ENCODE measurements at regions not wholly inside any gene's neighbourhood (a gene's known extent, or its start where the extent isn't known, plus 50 kb on each side); places are given as distances from the start of the nearest gene placed in this dataset.

DNA sequence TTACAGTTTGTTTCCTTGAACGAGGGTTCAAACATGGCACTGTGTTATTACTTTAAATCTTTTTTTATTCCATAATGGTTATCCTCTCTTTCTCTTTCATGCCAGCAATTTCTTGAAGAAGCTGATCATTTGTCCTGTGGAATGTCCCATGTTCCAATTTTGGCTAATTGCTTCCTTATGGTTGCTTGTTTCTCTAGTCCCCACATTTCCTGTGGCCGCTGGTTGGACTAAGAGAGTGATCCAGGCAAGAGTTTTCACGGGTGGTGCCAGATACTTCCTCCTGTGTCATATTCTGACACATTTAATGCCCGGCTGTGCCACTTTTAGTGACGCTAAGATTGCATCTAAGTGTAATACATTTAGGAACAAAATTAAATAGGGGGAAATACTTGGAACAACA lies 83.8 kb upstream of the FAM169A start:
- TF ChIP-seq, protein P1, sequence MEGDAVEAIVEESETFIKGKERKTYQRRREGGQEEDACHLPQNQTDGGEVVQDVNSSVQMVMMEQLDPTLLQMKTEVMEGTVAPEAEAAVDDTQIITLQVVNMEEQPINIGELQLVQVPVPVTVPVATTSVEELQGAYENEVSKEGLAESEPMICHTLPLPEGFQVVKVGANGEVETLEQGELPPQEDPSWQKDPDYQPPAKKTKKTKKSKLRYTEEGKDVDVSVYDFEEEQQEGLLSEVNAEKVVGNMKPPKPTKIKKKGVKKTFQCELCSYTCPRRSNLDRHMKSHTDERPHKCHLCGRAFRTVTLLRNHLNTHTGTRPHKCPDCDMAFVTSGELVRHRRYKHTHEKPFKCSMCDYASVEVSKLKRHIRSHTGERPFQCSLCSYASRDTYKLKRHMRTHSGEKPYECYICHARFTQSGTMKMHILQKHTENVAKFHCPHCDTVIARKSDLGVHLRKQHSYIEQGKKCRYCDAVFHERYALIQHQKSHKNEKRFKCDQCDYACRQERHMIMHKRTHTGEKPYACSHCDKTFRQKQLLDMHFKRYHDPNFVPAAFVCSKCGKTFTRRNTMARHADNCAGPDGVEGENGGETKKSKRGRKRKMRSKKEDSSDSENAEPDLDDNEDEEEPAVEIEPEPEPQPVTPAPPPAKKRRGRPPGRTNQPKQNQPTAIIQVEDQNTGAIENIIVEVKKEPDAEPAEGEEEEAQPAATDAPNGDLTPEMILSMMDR (conservative IDR thresholded peaks at IDR 0.05), result no peak
- H3K27ac ChIP-seq, result no peak overlapping the region

DNA sequence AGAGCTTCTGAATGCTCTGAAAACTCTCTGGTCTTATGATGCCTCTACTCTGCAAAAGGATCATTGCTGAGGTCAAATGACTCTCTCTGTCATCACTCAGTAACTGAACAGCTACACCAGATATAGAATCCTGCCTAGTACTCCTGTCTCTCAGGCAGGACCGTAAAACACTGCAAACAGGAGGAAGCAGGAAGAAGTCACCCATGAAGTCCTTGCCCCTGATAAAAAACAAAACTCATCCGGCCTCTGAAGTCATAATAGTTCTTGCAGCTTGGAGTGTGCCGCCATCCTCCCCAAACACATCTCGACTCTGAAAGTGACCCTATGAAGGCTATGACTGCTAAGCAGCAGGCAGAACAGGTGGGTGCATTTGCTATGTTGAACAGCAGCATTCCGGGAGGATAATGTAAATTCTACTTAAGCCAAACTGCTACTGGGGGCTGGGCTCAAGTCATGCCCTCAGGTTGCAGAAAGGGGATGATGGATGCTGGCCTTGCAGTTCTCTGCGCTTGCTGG lies 81.9 kb upstream of the FAM169A start:
- TF ChIP-seq, protein P1 (conservative IDR thresholded peaks at IDR 0.05), result no peak
- H3K27ac ChIP-seq, result no peak overlapping the region

DNA sequence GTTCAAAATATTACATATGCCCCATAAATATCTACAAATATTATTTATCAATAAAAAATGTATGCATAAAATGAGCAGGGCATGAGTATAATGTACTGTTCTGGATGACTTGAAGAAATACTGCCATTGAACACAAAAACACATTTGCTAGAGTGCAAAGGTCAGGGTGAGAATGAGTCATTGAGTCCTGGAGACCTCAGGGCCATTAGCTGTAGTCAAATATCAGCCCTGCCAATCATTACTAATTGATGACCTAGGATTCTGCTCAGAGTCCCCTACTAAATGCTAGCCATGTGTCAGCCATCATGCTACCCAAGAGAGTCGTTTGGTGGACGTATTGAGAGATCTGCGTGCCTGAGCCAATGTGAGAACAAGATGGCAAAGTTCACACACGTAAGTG lies 80.3 kb upstream of the FAM169A start:
- TF ChIP-seq, protein P1 (conservative IDR thresholded peaks at IDR 0.05), result no peak
- no peak overlapping the region for H3K27ac ChIP-seq

DNA sequence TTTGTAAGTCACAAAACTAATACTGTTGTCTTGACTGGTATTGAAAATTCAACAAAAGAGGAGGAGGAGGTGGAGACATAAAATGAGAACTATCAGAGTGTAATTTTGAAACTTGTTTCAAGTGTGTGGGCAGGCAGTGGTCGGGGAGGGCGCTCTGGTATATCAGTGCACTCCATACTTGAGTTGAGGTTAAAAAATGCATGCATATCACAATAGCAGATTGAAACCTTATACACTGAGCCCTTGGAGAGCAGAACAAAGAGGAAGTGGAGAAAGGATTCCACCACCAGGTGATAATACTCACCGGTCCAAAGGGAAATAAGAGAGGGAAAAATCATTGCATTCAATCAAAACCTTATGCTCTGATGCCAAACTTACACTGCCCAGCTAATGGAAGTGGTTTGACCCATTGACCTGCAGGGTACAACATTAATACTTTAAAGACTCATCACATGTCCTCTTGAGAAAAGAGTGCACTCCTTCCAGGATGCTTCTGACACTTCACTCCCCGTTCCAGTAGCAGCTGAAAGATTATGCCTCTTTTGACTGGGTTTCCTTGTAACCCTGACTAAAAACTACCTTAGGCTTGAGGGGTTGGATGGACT lies 79.5 kb upstream of the FAM169A start:
- TF ChIP-seq, protein P1 (conservative IDR thresholded peaks at IDR 0.05), result no peak
- no peak overlapping the region for H3K27ac ChIP-seq

DNA sequence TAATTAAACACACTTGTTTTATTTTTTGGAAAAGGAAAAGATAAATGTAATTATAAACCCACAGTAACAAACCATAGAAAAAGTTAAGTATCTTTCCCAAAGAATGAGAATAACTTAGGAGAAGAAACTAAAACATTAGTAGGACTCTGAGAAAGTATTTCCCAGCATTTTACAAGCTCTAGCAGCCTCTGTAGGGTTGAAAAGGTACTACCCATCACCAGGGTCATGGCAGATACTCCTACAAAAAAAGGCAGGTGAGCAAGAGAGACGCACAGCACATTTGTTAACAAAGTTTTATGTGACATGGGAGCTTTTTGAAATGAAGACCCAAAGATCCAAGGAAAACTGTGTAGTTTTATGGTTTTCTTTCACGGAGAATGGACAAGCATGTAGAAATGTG lies 77.7 kb upstream of the FAM169A start:
- TF ChIP-seq, protein P1 (conservative IDR thresholded peaks at IDR 0.05), result no peak; the same call in 1 of the 2 replicates
- no peak overlapping the region for H3K27ac ChIP-seq

DNA sequence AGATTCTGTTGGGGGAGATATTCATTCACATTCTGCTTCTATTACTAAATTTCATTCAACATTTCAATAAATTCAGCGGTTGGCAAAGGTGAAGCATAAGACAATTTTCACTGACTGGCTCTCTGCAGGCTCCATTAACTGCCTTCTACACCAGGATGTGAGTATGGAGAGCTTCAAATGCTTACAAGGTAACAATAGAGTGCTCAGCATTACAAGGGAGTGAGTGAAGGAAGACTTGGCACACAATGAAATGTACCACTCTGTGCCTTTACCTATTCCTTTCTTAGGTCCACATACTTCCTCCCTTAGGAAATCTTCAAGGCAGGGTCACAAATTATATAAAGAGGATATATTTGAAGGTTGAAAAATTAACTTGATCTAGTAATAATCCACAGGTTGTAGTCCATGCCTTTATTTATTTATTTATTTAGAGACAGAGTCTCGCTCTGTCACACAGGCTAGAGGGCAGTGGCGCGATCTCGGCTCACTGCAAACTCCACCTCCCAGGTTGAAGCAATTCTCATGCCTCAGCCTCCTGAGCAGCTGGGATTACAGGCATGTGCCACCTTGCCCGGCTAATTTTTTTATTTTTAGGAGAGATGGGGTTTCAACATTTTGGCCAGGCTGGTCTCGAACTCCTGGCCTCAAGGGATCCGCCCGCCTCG lies 76.6 kb upstream of the FAM169A start:
- no peak overlapping the region for H3K27ac ChIP-seq
- TF ChIP-seq, protein P1 (conservative IDR thresholded peaks at IDR 0.05), result no peak

DNA sequence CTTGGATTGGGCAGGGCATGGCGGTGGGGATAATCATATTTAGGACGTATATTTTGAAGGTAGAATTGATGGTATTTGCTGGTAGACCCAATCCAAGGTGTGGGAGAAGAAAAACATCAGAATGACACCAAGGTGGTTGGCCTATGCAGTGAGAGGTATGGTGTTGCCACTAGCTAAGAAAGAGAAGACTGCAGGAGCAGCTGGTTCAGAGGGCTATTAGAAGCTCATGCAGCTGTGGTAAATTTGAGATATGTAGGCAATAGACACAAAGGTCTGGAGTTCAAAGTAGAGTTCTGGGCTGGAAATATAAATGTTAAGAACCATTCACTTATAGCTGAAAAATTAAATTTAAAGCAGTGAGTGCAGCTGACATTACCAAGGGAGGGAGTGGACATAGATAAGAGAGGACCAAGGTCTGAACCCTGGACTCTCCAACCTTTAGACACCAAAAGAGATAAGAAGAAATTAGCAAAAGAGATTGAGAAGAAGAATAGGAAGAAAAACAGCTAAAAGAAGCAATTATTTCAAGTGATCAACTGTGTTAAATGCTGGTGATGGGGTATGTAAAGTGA lies 74.7 kb upstream of the FAM169A start:
- no peak overlapping the region for H3K27ac ChIP-seq
- TF ChIP-seq, protein P1 (conservative IDR thresholded peaks at IDR 0.05), result no peak
